ENCODE measurements at regions not wholly inside any gene's neighbourhood (a gene's known extent, or its start where the extent isn't known, plus 50 kb on each side); places are given as distances from the start of the nearest gene placed in this dataset.

DNA sequence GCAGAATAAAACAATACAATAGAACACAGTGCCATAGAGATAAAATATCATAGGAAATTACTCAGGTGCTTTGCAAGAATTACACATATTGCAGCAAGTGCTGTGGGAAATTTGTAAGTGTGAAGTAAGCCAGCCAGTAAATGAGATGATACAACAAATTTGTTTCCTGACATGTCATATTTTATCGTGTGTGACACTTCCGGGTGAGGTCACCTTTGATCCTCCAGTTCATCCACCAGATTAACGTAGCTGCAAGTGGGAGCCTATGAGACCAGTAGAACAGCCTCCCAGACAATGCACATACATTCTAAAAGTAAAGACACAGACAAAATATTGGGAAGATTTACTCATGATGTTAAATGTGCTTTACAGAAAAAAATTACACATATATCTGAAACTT lies 72.2 kb downstream of the PRDM9 start:
- no peak for DNase-seq (ENCODE audit: low read depth in 2 of 2)

- DNase-seq (ENCODE audit: low read depth in 2 of 2) = no peak
Observed at GRCh38 chr5:23583081-23583480, 75.7 kb downstream of the PRDM9 start.

DNA sequence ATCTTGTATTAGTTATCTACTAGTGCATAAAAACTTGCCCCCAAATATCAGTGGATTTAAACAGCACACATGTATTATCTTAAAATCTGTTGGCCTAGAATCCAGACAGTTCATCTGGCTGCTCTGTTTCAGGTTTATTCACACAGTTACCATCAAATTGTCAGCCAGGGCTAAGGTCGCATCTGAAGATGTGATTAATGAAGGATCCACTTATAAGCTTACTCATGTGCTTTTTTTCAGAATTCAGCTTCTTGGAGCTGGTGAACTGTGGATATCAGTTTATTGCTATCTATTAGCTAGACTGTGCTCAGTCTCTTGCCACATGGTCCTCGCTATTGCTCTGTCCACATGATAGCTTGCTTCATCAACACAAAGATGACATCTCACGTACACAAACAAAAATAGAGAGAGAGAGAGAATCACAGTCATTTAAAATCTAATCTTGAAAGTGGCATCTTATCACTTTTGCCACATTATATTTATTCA lies 81.5 kb downstream of the PRDM9 start:
- no peak for DNase-seq (ENCODE audit: low read depth in 2 of 2)

GRCh38 chr5:23591250-23591649 lies 83.8 kb downstream of the PRDM9 start:
- no peak for DNase-seq (ENCODE audit: low read depth in 2 of 2)

GRCh38 chr5:23606927-23607326 lies 99.5 kb downstream of the PRDM9 start:
- DNase-seq (ENCODE audit: low read depth in 2 of 2) = no peak

DNA sequence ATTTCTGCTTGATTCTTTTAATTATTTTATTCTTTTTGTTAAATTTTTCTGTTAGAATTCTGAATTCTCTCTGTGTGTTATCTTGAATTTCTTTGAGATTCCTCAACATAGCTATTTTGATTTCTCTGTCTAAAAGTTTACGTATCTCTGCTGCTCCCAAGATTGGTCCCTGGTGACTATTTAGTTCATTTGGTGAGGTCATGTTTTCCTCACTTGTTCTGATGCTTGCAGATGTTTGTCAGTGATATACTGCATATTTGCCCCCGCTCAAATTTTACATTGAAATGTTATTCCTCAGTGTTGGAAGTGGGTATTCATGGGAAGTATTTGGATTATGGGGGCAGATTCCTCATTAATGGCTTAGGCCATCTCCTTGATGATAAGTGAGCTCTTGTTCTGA lies 105.3 kb downstream of the PRDM9 start:
- DNase-seq (ENCODE audit: low read depth in 2 of 2) = no peak

DNA sequence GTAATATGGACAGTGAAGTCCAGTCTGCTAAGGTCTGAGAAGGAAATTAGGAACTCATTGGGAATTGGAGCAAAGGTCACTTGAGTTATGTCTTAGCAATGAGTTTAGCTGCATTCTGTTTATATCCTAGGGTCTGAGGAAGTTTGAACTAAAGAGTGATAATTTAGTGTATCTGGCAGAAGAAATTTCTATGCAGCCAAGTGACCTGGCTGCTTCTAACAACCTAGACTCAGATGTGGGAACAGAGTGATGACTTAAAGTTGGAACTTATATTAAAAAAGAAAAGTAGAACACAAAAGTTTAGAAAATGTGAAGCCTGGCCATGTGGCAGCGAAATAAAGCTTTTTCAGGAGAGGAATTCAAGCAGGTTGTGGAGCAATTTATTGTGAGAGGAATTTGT lies 106.2 kb downstream of the PRDM9 start:
- DNase-seq (ENCODE audit: low read depth in 2 of 2) = no peak

DNA sequence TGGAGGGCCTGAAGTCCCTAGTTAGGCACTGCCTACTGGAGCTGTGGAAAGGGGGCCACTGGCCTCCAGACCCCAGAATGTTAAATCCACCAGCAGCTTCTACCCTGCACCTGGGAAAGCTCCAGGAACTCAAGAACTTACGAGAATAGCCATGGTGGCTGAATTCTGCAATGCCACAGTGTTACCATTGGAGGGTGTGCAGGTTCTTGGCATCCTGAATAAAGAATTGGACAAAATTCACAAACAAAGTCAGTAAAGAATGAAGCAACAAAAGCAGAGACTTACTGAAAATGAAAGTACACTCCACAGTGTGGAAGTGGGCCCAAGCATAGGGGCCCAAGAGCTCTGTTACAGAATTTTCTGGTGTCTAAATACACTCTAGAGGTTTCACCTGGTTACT lies 107.0 kb downstream of the PRDM9 start:
- DNase-seq (ENCODE audit: low read depth in 2 of 2) = no peak

DNA sequence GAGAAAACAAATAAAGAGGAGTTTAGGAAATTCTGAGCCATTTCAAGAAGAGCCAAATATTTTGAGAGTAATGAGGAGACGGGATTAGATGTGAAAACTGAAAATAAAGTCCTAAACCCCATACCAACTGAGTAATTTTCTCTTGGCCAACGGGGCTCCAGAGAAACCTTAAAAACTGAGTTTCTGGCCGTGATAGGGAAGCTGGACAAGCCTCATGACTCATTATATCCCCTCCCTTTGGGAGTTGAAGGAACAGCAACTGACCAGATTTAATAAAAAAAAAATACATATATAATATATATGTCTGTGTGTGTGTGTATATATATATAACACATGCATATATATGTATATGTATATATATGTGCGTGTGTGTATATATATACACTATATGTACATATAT lies 119.6 kb downstream of the PRDM9 start:
- no peak for DNase-seq (ENCODE audit: low read depth in 2 of 2)

- DNase-seq (ENCODE audit: low read depth in 2 of 2) = no peak
Observed at GRCh38 chr5:23627976-23628375, 120.6 kb downstream of the PRDM9 start.

- DNase-seq (ENCODE audit: low read depth in 2 of 2) = no peak
Observed at GRCh38 chr5:23629396-23629795, 122.0 kb downstream of the PRDM9 start.

DNA sequence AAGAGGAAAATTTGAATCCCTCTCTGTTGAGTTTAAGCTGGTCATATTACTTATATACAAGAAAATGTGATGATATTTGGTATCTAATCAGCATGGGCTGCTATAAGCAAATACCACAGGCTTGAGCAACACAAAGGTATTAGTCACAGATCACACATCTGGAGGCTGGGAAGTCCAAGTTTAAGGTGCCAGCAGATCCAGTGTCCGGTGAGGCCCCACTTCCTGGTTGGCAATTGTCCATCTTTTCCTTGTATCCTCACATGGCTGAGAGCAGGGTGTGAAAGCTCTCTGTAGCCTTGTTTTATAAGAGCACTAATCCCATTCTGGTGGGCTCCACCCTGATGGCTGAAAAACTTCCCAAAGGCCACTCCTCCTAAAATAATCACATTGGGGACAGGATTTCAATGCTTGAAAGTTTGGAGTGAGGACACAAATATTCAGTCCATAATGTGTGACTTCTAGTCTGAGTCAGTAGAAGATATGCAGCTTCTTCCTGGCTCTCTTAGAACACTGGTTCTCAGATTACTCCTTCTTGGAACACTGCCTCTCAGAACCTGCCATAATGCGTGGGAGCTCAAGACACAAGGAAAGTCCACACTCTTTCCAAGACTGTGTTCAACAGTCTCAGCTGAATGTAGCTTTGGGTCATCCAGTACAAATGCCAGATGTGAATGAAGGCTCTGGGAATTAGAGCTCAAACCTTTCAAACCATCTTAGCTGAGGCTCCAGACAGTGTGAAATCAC lies 124.1 kb downstream of the PRDM9 start:
- DNase-seq (ENCODE audit: low read depth in 2 of 2) = peak; percentile 25 to 30

GRCh38 chr5:23635938-23636337 lies 128.5 kb downstream of the PRDM9 start:
- no peak for DNase-seq (ENCODE audit: low read depth in 2 of 2)

- no peak for DNase-seq (ENCODE audit: low read depth in 2 of 2)
Observed at GRCh38 chr5:23639326-23639725, 131.9 kb downstream of the PRDM9 start.

- no peak for DNase-seq (ENCODE audit: low read depth in 2 of 2)
Observed at GRCh38 chr5:23648656-23649055, 141.2 kb downstream of the PRDM9 start.

DNA sequence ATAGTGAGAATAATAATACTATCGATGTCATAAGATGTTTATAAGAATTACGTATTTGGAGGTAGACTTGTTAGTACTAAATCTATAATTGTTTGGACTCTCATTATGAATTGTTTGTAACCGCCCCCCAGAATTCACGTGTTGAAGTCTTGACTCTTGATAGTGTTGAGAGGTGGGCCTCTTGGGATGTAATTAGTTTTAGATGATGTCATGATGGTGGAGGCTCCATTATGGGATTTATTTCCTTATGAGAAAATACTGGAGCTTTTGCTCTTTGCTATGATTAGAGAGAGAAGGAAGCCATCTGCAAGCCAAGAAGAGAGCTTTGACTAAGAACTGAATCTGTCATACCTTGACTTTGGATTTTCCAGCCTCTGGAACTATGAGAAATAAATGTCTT lies 142.2 kb downstream of the PRDM9 start:
- no peak for DNase-seq (ENCODE audit: low read depth in 2 of 2)

- DNase-seq (ENCODE audit: low read depth in 2 of 2) = no peak
Observed at GRCh38 chr5:23655674-23656073, 148.3 kb downstream of the PRDM9 start.

- DNase-seq (ENCODE audit: low read depth in 2 of 2) = no peak
Observed at GRCh38 chr5:23675456-23675855, 168.0 kb downstream of the PRDM9 start.

- DNase-seq (ENCODE audit: low read depth in 2 of 2) = no peak
Observed at GRCh38 chr5:23677996-23678395, 170.6 kb downstream of the PRDM9 start.

DNA sequence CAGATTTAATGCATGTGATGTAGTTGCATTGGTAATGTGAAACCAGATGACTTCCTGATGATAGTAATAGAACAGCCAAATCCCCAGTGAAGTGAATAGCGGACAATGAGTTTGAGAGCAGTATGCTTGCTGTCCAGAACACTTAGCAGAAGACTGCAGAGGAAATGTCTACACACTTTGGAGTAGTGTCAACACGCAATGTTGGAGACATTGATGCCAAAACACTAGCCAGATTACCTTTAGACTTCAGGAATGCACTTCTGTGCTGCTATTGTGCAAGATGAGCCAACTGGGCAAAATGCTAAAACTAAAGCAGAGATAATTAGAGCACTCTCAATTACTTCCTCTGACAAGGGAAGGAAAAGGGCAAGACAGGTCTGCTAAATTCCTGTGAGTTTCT lies 176.7 kb downstream of the PRDM9 start:
- DNase-seq (ENCODE audit: low read depth in 2 of 2) = no peak

GRCh38 chr5:23703940-23704855 lies 196.8 kb downstream of the PRDM9 start:
- no peak for DNase-seq (ENCODE audit: low read depth in 2 of 2)

- DNase-seq (ENCODE audit: low read depth in 2 of 2) = no peak
Observed at GRCh38 chr5:23717486-23717885, 210.1 kb downstream of the PRDM9 start.

DNA sequence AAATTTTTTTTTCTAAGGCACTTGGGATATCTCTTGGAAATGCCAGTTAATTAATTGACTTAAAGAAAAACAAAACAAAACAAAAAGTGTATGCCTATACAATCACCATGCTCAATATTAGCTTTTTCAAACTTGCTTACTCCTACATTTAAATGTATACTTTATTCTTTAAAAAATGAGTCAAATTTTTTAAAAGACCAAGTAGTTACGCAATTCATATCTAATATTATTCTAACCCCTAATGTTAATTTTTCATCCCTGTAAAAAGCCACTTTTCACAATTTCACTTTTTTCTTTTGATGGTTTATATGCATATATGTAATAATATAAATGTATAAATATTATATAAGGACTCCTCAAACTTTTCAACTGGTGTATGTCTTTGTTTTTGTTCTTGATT lies 211.2 kb downstream of the PRDM9 start:
- DNase-seq (ENCODE audit: low read depth in 2 of 2) = no peak

Data from fibroblast of skin of left biceps (primary cell).